NCI-H524 treated with DMSO at 0.1 percent for 48 hours (cell line): ENCODE measurements at regions not wholly inside any gene's neighbourhood (a gene's known extent, or its start where the extent isn't known, plus 50 kb on each side); places are given as distances from the start of the nearest gene placed in this dataset.

ENCODE experiments used
- DNase-seq: peaks from one replicate; lab custom pipeline; 2025; lab: John Stamatoyannopoulos, UW

DNA sequence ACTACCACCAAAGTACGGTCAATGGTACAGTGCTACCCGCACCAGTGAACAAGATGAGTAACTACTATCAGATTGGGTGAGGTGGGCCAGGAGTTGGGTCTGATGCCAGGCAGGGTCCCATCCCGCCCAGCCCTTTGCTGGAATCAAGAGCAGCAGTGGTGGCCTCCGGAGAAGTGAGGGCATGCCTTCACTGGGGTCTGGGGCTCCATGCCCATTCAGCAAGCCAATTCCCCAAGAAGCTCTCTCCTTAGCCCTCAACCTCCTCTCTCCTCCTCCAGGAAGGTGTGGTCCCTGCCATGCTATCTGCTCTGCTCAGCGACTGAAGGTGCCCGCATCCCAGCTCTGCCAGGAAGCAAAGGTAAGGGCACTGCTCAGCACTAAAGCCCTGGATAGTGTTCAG, 62.7 kb upstream of the CPLX2 start:
- no peak for DNase-seq

DNA sequence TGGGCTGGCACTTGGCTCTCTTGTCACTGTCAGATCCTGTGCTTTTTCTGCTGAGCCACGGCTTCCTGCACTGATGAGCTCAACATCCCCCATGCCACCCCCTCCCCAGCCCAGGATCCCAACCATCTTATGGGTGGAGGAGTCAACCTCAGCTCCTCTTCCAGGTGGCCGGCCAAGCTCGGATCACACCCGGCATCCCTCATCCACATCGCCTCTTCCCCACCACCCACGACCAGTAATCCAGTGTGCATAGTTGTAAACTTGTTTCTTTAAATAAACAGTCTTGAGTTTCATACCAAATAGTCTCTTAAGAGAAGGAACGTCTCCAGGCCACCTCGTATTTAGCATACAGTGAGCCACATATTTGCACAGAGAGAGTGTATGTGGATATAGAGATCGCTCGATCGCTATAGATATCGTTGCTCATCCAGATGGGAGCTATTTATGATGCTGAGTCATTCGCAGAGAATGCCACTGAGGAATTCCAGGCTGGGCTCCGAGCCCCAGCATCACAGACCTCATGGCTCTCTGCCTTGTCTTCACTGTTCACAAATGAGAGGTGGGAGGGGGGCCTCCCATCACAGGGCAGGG, 61.8 kb upstream of the CPLX2 start:
- no peak for DNase-seq

DNA sequence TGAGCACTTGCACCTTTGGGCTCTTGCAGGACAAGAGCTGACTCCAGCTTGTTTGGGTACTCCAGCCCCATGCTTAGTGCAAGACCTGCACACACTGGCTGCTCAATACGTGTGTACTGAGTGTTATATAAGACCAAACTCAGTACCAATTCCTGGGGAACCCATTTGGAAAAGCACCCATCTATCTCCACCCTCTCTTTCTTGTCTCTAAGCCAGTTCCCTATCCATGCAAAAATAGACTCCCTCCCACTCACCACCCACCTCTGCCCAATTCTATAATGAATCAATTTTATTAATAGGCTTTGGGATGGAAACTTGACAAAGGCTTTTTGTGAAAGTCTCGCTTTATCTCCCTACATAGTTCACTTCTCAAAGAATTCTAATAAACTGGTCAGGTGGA, 60.9 kb upstream of the CPLX2 start:
- no peak for DNase-seq

DNA sequence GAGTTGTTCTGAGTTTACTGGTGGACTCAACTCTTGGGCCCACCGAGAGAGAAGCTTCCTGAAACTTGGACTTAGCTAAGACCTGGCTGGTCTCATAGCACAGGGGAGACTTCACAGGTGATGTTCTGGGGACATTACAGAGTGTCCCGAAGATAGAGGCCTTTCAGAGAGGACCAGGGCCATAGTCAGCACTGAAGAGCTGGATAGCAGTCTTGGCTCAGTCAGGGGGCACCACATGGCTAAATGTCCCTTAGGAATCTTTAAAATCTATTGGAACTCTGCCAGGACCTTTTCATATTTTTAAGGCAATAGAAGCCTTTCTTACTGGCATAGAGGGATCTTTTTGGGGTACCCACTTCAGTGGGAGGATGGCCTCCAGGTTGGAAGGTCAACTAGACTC, 59.8 kb upstream of the CPLX2 start:
- DNase-seq, result no peak

DNA sequence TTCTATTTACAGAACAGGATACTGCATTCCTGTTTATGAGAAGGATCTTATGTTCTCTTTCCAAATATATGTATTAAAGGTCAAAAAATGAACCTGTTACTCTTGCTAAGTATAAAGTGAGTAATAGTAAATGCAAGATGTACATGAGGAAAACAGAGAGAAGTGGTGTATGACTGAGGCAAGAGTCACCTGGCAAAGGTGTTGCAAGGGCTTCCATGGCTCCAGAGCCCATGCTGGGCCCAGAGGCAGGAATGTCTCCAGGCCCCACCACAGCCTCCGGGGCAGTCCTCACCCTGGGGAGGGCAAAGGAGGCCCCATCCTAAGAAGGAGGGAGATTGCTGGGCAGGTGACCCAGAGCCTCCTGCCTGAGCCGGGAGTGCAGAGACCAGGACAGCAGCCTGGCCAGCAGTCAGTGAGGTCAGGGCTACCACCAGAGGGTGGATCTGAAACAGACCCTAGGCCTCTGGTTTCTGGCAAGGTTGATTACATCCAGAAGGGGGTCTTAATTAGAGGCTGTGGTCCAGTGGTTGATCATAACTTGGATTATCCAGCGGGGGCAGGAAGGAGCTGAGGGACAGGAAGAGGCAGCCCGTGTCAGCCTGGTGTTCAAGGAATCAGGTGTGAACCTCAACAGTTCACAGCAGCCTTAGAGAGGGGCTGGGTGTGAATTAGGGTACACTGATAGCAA, 57.3 kb upstream of the CPLX2 start:
- no peak for DNase-seq

DNA sequence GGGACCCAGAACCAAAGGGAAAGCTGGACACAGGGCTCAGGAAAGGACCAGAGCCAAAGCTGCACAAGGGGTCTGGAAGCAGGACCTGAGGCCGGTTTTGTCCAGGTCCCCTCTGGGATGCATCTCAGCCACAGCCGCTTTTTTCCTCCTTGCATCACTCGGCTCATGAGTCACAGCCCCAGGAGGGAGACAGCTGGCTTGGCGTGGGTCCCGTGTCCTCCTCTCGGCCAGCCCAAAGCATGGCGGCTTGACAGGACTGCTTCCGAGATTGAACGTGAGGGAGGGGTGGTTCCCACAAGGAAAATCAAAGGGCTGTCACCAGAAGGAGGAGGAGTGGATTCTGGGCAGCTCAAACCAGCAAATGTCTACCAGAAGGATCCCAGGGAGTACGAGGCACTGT, 56.7 kb upstream of the CPLX2 start:
- DNase-seq, result no peak

DNA sequence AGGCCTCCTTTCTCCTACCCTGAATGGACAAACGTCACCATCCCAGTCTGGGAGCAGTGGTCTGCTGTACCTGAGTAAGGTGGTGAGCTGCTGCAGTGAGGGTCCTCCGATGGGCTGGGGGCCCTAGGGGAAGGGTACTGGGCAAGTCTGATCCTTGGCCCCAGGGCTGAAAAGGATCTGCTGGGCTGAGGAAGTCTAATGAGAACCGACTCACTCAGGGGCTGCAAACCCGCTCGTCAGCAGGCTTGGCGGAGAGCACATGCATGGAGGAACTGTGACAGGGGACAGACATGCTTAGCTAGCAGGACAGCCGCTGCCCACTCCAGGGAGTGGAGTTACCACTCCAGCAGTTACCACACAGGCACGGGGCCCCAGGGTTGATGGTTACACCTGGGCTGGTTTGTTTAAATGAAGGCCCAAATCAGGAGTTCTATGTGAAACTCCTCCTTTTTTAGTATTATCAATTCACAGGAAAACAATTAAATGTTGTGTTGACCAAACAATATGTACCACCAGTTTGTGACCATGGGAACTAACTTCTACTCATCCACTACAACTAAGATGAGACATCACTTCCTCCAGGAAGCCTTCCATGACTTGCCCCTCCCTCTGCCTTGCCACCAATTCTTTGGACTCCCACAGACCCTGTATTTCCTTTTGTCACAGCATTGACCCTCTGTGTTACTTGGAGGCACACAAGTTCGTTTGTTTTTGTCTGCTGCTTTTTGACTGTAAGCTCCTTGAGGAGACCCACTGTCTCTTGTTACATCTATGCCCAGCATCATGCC, 56.1 kb upstream of the CPLX2 start:
- DNase-seq, result no peak

DNA sequence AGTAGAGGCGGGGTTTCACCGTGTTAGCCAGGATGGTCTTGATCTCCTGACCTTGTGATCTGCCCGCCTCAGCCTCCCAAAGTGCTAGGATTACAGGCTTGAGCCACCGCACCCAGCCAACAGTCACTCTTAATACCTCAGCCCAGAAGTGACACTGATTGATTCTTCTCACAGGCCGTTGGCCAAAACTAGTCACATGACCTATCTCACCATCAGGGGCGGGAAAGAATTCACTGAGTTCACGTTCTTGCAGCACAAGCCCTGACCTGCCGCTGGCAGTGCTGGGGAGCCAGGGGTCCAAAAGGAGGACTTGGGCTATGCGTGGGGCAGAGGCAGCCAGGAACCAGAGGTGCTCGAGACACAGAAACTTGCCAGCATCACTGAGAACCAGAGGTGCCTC, 55.0 kb upstream of the CPLX2 start:
- DNase-seq, result no peak

DNA sequence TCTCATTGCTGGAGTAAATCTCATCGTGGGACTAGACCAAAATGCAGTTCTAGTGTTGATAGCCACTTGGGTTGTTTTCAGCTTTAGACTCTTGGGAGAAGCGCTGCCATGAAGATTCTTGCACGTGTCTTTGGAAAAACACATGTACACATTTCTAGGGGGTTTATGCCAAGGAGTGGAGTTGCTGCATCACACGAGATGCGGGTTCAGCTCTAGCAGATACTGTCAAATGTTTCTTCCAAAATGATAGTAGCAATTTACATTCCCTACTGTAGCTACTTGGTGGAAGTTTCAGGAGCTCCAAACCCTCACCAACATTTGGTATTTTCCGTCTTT, 52.3 kb upstream of the CPLX2 start:
- no peak for DNase-seq

DNA sequence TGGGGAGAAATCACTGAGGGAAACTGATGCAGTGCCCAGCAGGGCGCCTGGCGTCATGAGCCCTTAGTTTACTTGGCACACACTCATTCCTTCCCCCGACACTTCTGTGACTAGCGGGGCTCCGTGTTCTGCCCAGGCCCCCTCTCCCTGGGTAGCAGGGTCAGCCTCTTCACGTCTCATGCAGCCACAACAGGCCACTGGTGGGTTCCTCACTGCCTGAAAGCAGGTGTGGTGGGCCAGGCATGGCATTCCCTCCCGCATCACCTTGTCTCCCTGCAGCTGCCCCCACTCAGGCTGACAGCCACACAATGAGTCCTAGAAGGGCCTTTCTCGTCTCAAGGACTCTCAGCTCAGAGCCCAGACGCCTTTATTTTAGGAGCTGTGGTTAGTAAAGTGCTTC, 51.1 kb upstream of the CPLX2 start:
- DNase-seq, result no peak
